ENCODE measurements at regions not wholly inside any gene's neighbourhood (a gene's known extent, or its start where the extent isn't known, plus 50 kb on each side); places are given as distances from the start of the nearest gene placed in this dataset.

DNA sequence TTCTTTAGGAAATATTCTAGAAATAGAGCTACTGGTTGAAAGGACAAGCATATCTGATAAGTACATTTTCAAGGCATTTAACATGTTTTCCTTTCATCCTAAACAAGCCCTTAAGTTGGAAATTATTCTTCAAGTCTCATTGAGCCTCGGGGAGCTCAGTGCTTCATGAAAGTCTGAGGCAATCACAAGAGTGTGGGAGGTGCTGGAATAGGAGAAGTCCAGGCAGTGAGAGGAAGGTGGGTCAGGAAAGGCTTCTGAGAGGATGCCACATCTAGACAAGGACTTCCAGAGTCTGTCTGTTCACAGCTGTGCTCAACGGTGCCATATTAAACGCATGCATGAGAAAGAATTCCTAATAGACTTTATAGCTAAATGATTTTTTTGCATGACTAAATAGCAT lies 69.8 kb downstream of the CD83 start:
- no peak for DNase-seq (ENCODE audit: low read depth in 2 of 2)

DNA sequence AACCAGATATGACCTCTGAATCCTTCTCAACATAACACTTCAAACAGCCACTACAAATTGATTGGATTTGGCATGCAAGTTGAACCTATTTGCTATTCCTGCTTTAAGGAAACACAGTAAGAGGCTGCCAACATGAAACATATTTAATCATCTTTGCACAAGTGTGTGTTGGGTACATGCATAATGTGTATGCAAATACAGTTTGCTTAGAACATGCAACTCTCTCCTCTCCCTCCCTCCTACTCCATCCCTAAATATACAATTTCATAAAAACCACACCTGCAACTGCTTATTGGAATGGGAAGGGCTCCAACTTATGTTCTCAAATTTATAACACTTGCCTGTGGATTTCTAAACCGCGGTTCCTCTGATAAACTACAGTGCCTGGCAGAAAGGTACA lies 71.5 kb downstream of the CD83 start:
- DNase-seq (ENCODE audit: low read depth in 2 of 2), result no peak

GRCh38 chr6:14190191-14190928 lies 72.8 kb downstream of the CD83 start:
- no peak for DNase-seq (ENCODE audit: low read depth in 2 of 2)

DNA sequence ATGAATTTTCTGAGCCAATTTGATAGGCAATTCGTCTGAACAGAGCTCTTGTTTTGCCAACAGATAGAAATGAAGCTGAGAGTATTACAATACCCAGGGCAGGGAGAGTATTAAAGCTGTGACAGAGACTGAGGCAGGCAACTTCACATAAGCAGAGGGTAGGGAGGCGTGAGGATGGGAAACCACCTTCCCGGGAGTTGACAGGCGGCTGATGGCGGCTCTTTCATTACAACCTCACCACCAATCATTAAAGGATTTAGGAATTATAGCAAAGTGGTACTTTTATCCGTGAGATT lies 73.3 kb downstream of the CD83 start:
- no peak for DNase-seq (ENCODE audit: low read depth in 2 of 2)

- no peak for DNase-seq (ENCODE audit: low read depth in 2 of 2)
These were observed 74.2 kb downstream of the CD83 start for GRCh38 chr6:14191761-14192160.

- no peak for DNase-seq (ENCODE audit: low read depth in 2 of 2)
These were observed 74.7 kb downstream of the CD83 start for GRCh38 chr6:14192216-14192788.

- DNase-seq (ENCODE audit: low read depth in 2 of 2), result no peak
These were observed 76.0 kb downstream of the CD83 start for GRCh38 chr6:14193524-14193923.

- DNase-seq (ENCODE audit: low read depth in 2 of 2), result no peak
These were observed 76.9 kb downstream of the CD83 start for GRCh38 chr6:14194483-14194882.

GRCh38 chr6:14194976-14195375 lies 77.4 kb downstream of the CD83 start:
- no peak for DNase-seq (ENCODE audit: low read depth in 2 of 2)

GRCh38 chr6:14196026-14196425 lies 78.5 kb downstream of the CD83 start:
- DNase-seq (ENCODE audit: low read depth in 2 of 2), result no peak

GRCh38 chr6:14197118-14197517 lies 79.5 kb downstream of the CD83 start:
- no peak for DNase-seq (ENCODE audit: low read depth in 2 of 2)

DNA sequence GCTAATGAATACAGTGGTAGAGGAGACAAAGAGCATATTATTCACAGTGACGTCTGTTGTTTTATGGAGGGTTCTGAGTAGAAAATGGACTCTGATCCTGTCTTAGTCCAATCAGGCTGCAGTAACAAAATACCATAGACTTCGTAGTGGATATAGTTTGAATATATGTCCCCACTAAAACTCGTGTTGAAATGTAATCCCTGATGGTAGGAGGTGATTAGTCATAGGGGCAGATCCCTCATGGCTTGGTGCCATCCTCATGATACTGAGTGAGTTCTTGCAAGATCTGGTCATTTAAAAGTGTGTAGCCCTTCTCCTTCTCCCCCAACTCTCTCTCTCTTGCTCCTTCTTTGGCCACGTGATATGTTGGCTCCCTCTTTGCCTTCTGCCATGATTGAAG lies 82.5 kb downstream of the CD83 start:
- no peak for DNase-seq (ENCODE audit: low read depth in 2 of 2)

- no peak for DNase-seq (ENCODE audit: low read depth in 2 of 2)
These were observed 85.4 kb downstream of the CD83 start for GRCh38 chr6:14202947-14203346.

DNA sequence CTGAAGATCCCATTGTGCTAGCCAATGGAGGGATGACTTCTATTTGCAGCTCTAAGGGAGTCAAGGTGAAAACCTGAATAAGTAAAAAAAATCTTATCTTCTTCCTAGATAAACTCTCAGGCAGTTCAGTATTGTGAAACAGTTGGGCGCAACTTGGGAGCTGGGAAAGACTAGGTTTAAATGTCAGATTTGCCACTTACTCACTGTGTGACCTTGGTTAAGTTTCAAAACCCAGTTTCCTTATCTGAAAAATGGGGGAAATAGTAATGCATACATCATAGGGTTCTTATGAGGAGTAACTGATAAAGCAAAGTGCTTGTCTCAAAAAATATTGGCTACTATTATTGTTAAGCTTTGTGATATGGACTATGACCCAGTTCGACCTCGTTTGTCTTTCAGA lies 88.8 kb downstream of the CD83 start:
- no peak for DNase-seq (ENCODE audit: low read depth in 2 of 2)

GRCh38 chr6:14207448-14207847 lies 89.9 kb downstream of the CD83 start:
- DNase-seq (ENCODE audit: low read depth in 2 of 2), result no peak

- no peak for DNase-seq (ENCODE audit: low read depth in 2 of 2)
These were observed 91.4 kb downstream of the CD83 start for GRCh38 chr6:14209000-14209399.

DNA sequence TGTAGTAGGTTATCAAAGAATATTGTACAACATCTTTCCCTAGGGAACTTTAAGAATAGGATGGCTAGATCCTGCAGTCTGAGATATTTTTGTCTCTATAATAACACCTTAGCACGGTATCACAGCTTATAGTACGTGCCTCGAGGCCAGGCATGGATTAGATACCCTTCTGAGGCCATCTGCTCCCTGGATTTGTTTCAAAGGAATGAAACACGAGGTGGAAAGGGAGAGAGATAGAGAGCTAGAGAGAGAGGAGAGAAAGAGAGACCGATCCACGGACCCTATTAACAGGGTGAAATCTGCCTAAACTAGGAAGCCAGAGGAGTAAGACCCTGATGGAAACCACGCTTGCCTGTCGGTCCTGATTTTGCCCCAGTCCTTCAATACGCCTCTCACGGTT lies 92.5 kb downstream of the CD83 start:
- DNase-seq (ENCODE audit: low read depth in 2 of 2), result no peak

- peak; percentile 75 to 78 for DNase-seq (ENCODE audit: low read depth in 2 of 2)
These were observed 93.3 kb downstream of the CD83 start for GRCh38 chr6:14210663-14211561.

DNA sequence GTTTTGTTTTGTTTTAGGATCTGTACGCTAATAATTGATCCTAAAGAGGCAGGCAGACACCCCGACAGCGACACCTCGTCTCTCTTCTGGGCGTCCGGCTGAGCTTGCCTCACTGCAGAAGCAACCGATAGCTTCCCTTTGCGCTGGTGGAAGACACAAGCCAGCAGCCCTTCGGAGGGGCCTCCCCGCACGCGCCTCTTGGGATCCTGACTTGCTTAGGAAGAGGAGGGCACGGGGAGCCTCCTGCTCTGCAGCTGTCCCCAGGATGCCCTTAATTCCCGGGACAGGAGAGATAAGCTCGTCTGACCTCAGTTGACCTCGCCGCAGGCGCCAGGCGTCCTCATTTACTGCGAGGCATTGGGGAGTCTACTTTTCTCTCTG lies 94.0 kb downstream of the CD83 start:
- DNase-seq (ENCODE audit: low read depth in 2 of 2), result peak in 1 of 2 donors; percentile 3

GRCh38 chr6:14212020-14212419 lies 94.4 kb downstream of the CD83 start:
- no peak for DNase-seq (ENCODE audit: low read depth in 2 of 2)

GRCh38 chr6:14212632-14213031 lies 95.1 kb downstream of the CD83 start:
- no peak for DNase-seq (ENCODE audit: low read depth in 2 of 2)

DNA sequence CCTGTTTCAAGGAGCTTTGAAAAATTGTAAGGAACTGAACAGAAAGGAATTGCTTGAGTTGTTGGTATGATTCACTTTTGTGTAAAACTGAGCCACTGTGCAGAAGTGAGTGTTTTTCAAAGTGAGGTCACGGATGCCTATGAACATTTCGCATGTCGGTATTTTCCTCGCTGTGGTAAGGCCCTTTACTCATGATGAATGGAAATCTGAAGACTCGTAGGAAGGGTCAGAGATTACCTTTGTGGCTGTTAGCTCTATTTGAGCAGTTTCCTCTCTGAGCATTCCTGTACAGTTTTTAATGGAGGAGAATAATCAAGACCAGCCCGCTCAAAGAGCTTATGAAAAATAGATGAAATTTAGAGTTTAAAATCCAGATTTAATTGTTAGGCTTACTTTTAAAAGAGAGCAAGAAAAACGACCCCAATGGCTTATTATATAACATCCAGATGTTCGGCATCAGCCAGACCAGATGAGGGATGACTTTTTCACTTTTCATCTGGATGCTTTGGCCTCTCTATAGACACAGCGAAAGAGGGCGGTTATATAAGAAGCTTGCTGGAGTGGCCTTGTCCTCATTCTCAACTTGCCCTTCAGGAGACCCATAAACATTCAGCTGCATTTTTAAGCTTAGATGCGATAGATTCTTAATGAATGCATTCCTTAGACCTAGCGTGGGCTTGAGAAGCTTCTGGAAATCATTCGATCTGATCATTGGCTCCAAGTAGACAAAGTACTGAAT lies 99.5 kb downstream of the CD83 start:
- no peak for DNase-seq (ENCODE audit: low read depth in 2 of 2)

All from stimulated activated CD8-positive, alpha-beta memory T cell treated with anti-CD3 and anti-CD28 coated beads, Interleukin-2, amount 100 ng/mL, for 1 hour (primary cell).